HG02973 (cell line): ENCODE measurements at regions not wholly inside any gene's neighbourhood (a gene's known extent, or its start where the extent isn't known, plus 50 kb on each side); places are given as distances from the start of the nearest gene placed in this dataset.

Source experiments
- ATAC-seq: cut with Tn5 transposase; IDR thresholded peaks from one replicate; pipeline ENCODE4 v1.9.1; 2021; ENCODE audit warnings: moderate library complexity; ENCODE audit not compliant: unreplicated experiment

- ATAC-seq, result no peak
These were observed 53.7 kb upstream of the E2F8 start for GRCh38 chr11:19294444-19294843.

- ATAC-seq, result no peak
These were observed 50.3 kb upstream of the E2F8 start for GRCh38 chr11:19291064-19291463.
